ENCODE measurements at regions not wholly inside any gene's neighbourhood (a gene's known extent, or its start where the extent isn't known, plus 50 kb on each side); places are given as distances from the start of the nearest gene placed in this dataset.

- no peak overlapping the region for H3K4me2 ChIP-seq (ENCODE audit: control insufficient read depth, extremely low read depth, insufficient read depth, low read depth, low read length)
- no peak for TF ChIP-seq CTCF (optimal IDR thresholded peaks at IDR 0.05 in 1 of 3, IDR thresholded peaks at IDR 0.05 in 1 of 3, conservative IDR thresholded peaks at IDR 0.05 in 1 of 3; ENCODE audit: extremely low read depth in 1 of 3, insufficient read depth in 2 of 3, low read length in 3 of 3)
- no peak for TF ChIP-seq EZH2 (IDR thresholded peaks at IDR 0.05; ENCODE audit: low read length)
- H3K4me3 ChIP-seq (ENCODE audit: control insufficient read depth in 2 of 3, extremely low read depth in 1 of 3, insufficient read depth in 2 of 3, low read depth in 1 of 3, low read length in 3 of 3) = no peak overlapping the region
- peaks cover 4% of the 10 kb centered on the region for H3K9me3 ChIP-seq (ENCODE audit: control insufficient read depth, low read depth, low read length)
- no peaks in the 10 kb centered on the region for H3K9me1 ChIP-seq (ENCODE audit: control insufficient read depth, extremely low read depth, insufficient read depth, low read length)
- H3K79me2 ChIP-seq (ENCODE audit: control insufficient read depth, insufficient read depth, low read length) = no peaks in the 10 kb centered on the region
- no peaks in the 10 kb centered on the region for H4K20me1 ChIP-seq (ENCODE audit: control insufficient read depth, extremely low read depth, insufficient read depth, low read length)
- FAIRE-seq = no peak
- no peak overlapping the region for H2AFZ ChIP-seq (ENCODE audit: control insufficient read depth, low read length)
- dilution Hi-C loops (cut with MboI; ENCODE audit: extremely low pct_ligation_motif_present, low sequenced_read_pairs) = no loop called here
- H3K9ac ChIP-seq (ENCODE audit: control insufficient read depth, extremely low read depth, insufficient read depth, low read length) = no peak overlapping the region
- DNase-seq (ENCODE audit: low read depth, low spot score) = no peak
- no peaks in the 10 kb centered on the region for H3K36me3 ChIP-seq (ENCODE audit: control insufficient read depth in 2 of 2, extremely low read depth in 1 of 2, insufficient read depth in 2 of 2, low read length in 2 of 2)
- H3K27me3 ChIP-seq (ENCODE audit: control insufficient read depth, extremely low read depth, insufficient read depth, low read length) = no peaks in the 10 kb centered on the region
- H3K27ac ChIP-seq (ENCODE audit: control insufficient read depth, insufficient read depth, low read length) = no peak overlapping the region
- no peaks in the 10 kb centered on the region for H3K4me1 ChIP-seq (ENCODE audit: control insufficient read depth, extremely low read depth, insufficient read depth, low read length)
Observed at GRCh38 chr5:5626412-5626811, 203.9 kb downstream of the ICE1 start.

- Histone ChIP-seq H2AFZ (ENCODE audit: control insufficient read depth, low read length) (no peak overlapping the region), H3K4me3 (ENCODE audit: control insufficient read depth in 2 of 3, extremely low read depth in 1 of 3, insufficient read depth in 2 of 3, low read depth in 1 of 3, low read length in 3 of 3) (no peak overlapping the region), H3K27me3 (ENCODE audit: control insufficient read depth, extremely low read depth, insufficient read depth, low read length) (no peaks in the 10 kb centered on the region), H3K79me2 (ENCODE audit: control insufficient read depth, insufficient read depth, low read length) (no peaks in the 10 kb centered on the region), H3K27ac (ENCODE audit: control insufficient read depth, insufficient read depth, low read length) (no peak overlapping the region), H3K9me3 (ENCODE audit: control insufficient read depth, low read depth, low read length) (no peaks in the 10 kb centered on the region), H4K20me1 (ENCODE audit: control insufficient read depth, extremely low read depth, insufficient read depth, low read length) (no peaks in the 10 kb centered on the region), H3K9ac (ENCODE audit: control insufficient read depth, extremely low read depth, insufficient read depth, low read length) (no peak overlapping the region), H3K4me2 (ENCODE audit: control insufficient read depth, extremely low read depth, insufficient read depth, low read depth, low read length) (no peak overlapping the region), H3K36me3 (ENCODE audit: control insufficient read depth in 2 of 2, extremely low read depth in 1 of 2, insufficient read depth in 2 of 2, low read length in 2 of 2) (no peaks in the 10 kb centered on the region), H3K9me1 (ENCODE audit: control insufficient read depth, extremely low read depth, insufficient read depth, low read length) (no peaks in the 10 kb centered on the region), H3K4me1 (ENCODE audit: control insufficient read depth, extremely low read depth, insufficient read depth, low read length) (no peaks in the 10 kb centered on the region)
- no peak for DNase-seq (ENCODE audit: low read depth, low spot score)
- FAIRE-seq = no peak
- dilution Hi-C loops (cut with MboI; ENCODE audit: extremely low pct_ligation_motif_present, low sequenced_read_pairs) = no loop called here
- TF ChIP-seq EZH2 (IDR thresholded peaks at IDR 0.05; ENCODE audit: low read length) (no peak), CTCF (optimal IDR thresholded peaks at IDR 0.05 in 1 of 3, IDR thresholded peaks at IDR 0.05 in 1 of 3, conservative IDR thresholded peaks at IDR 0.05 in 1 of 3; ENCODE audit: extremely low read depth in 1 of 3, insufficient read depth in 2 of 3, low read length in 3 of 3) (no peak)
Observed at GRCh38 chr5:5625491-5625890, 203.0 kb downstream of the ICE1 start.

Data from keratinocyte (primary cell).